ENCODE measurements at regions not wholly inside any gene's neighbourhood (a gene's known extent, or its start where the extent isn't known, plus 50 kb on each side); places are given as distances from the start of the nearest gene placed in this dataset.

DNA sequence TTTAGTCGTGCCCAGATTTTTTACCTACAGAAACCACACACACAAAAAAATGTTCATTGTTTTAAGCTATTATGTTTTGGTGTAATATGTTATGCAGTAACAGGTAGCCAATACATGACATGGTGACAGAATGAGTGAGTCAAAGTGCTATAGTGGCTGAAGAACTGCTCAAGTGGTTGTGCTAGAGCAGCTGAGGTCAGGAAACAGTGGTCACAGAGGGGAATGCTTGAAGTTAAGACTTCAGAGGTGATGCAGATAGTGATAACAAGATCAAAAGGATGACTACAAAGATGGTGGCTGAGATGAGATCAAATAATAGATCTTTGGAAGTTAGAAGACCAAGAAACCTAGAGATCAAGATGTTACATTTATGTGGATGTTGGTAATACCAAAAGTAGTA is 174.3 kb downstream of the KCNE4 start:
- no peak for TF ChIP-seq EZH2 (IDR thresholded peaks at IDR 0.05; ENCODE audit: low read length, missing control alignments)
- TF ChIP-seq, protein P1, sequence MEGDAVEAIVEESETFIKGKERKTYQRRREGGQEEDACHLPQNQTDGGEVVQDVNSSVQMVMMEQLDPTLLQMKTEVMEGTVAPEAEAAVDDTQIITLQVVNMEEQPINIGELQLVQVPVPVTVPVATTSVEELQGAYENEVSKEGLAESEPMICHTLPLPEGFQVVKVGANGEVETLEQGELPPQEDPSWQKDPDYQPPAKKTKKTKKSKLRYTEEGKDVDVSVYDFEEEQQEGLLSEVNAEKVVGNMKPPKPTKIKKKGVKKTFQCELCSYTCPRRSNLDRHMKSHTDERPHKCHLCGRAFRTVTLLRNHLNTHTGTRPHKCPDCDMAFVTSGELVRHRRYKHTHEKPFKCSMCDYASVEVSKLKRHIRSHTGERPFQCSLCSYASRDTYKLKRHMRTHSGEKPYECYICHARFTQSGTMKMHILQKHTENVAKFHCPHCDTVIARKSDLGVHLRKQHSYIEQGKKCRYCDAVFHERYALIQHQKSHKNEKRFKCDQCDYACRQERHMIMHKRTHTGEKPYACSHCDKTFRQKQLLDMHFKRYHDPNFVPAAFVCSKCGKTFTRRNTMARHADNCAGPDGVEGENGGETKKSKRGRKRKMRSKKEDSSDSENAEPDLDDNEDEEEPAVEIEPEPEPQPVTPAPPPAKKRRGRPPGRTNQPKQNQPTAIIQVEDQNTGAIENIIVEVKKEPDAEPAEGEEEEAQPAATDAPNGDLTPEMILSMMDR (conservative IDR thresholded peaks at IDR 0.05 in 1 of 2, IDR thresholded peaks at IDR 0.05 in 1 of 2; ENCODE audit: low read depth in 1 of 2, low read length in 2 of 2) = no peak

All from fibroblast of lung (primary cell).